ENCODE measurements at regions not wholly inside any gene's neighbourhood (a gene's known extent, or its start where the extent isn't known, plus 50 kb on each side); places are given as distances from the start of the nearest gene placed in this dataset.

- no peaks in the 10 kb centered on the region for H3K4me1 ChIP-seq
- no peaks in the 10 kb centered on the region for H3K36me3 ChIP-seq
- no peak for DNase-seq
- no peak for TF ChIP-seq CTCF (IDR thresholded peaks at IDR 0.05; ENCODE audit: low read depth, low read length)
- no peak overlapping the region for H3K4me3 ChIP-seq (ENCODE audit: low read depth, low read length)
- H3K9me3 ChIP-seq: no peaks in the 10 kb centered on the region
- H3K27me3 ChIP-seq: no peaks in the 10 kb centered on the region
Measured at GRCh38 chr2:185219981-185220380, 518.6 kb upstream of the FSIP2 start.

- no peaks in the 10 kb centered on the region for H3K27me3 ChIP-seq
- no peak for DNase-seq
- no peak overlapping the region for H3K4me3 ChIP-seq (ENCODE audit: low read depth, low read length)
- no peaks in the 10 kb centered on the region for H3K9me3 ChIP-seq
- no peak for TF ChIP-seq CTCF (IDR thresholded peaks at IDR 0.05; ENCODE audit: low read depth, low read length)
- no peaks in the 10 kb centered on the region for H3K4me1 ChIP-seq
- H3K36me3 ChIP-seq: no peaks in the 10 kb centered on the region
Measured at GRCh38 chr2:185222311-185222710, 516.3 kb upstream of the FSIP2 start.

GRCh38 chr2:185227391-185227790, 511.2 kb upstream of the FSIP2 start:
- Histone ChIP-seq H3K27me3 (no peaks in the 10 kb centered on the region), H3K36me3 (no peaks in the 10 kb centered on the region), H3K4me3 (ENCODE audit: low read depth, low read length) (no peak overlapping the region), H3K9me3 (no peaks in the 10 kb centered on the region), H3K4me1 (no peaks in the 10 kb centered on the region)
- TF ChIP-seq CTCF (IDR thresholded peaks at IDR 0.05; ENCODE audit: low read depth, low read length): no peak
- DNase-seq: no peak

GRCh38 chr2:185239491-185239890, 499.1 kb upstream of the FSIP2 start:
- TF ChIP-seq CTCF (IDR thresholded peaks at IDR 0.05; ENCODE audit: low read depth, low read length): no peak
- DNase-seq: no peak

GRCh38 chr2:185240796-185241195, 497.8 kb upstream of the FSIP2 start:
- no peaks in the 10 kb centered on the region for H3K36me3 ChIP-seq
- TF ChIP-seq CTCF (IDR thresholded peaks at IDR 0.05; ENCODE audit: low read depth, low read length): no peak

More at GRCh38 chr2:185239491-185239890, 499.1 kb upstream of the FSIP2 start:
- Histone ChIP-seq H3K27me3 (no peaks in the 10 kb centered on the region), H3K4me1 (no peaks in the 10 kb centered on the region), H3K9me3 (no peaks in the 10 kb centered on the region), H3K4me3 (ENCODE audit: low read depth, low read length) (no peak overlapping the region), H3K36me3 (no peaks in the 10 kb centered on the region)

GRCh38 chr2:185241556-185241955, 497.0 kb upstream of the FSIP2 start:
- H3K4me1 ChIP-seq: no peaks in the 10 kb centered on the region
- H3K9me3 ChIP-seq: no peaks in the 10 kb centered on the region
- no peaks in the 10 kb centered on the region for H3K36me3 ChIP-seq
- no peak for TF ChIP-seq CTCF (IDR thresholded peaks at IDR 0.05; ENCODE audit: low read depth, low read length)
- no peak for DNase-seq
- H3K4me3 ChIP-seq (ENCODE audit: low read depth, low read length): no peak overlapping the region
- no peaks in the 10 kb centered on the region for H3K27me3 ChIP-seq

More at GRCh38 chr2:185240796-185241195, 497.8 kb upstream of the FSIP2 start:
- no peaks in the 10 kb centered on the region for H3K4me1 ChIP-seq
- H3K27me3 ChIP-seq: no peaks in the 10 kb centered on the region
- no peak for DNase-seq
- H3K4me3 ChIP-seq (ENCODE audit: low read depth, low read length): no peak overlapping the region
- no peaks in the 10 kb centered on the region for H3K9me3 ChIP-seq
